AG04449 (cell line): ENCODE measurements at regions not wholly inside any gene's neighbourhood (a gene's known extent, or its start where the extent isn't known, plus 50 kb on each side); places are given as distances from the start of the nearest gene placed in this dataset.

Experiments
- CTCF ChIA-PET: fragments of 350-600 bp; formaldehyde crosslinking; extraction: SDS; loops from one replicate; lab custom pipeline; 2021; ENCODE audit warnings: antibody characterized with exemption; lab: Yijun Ruan, JAX
- POLR2A ChIA-PET: fragments of 400-600, 350-600 bp; formaldehyde crosslinking; extraction: SDS; loops from one replicate; lab custom pipeline; 2020; ENCODE audit warnings: antibody characterized with exemption, inconsistent platforms; lab: Yijun Ruan, JAX
- DNase-seq: peaks from one replicate; pipeline ENCODE4 v3.0.0-alpha.2; 2010; ENCODE audit warnings: low read depth, low spot score
- H3K4me3 ChIP-seq: 2 replicates; pipeline ENCODE4 v1.5.1; 2011; ENCODE audit warnings: low read depth, mild to moderate bottlenecking, control low read depth, low read length
- TF ChIP-seq, protein P1 (sequence below): IDR thresholded peaks from one replicate; pipeline ENCODE4 v1.5.1; 2011; ENCODE audit warnings: mild to moderate bottlenecking, moderate library complexity, low read length, control low read depth, inconsistent platforms; ENCODE audit not compliant: insufficient read depth; ENCODE audit errors: missing control alignments

DNA sequence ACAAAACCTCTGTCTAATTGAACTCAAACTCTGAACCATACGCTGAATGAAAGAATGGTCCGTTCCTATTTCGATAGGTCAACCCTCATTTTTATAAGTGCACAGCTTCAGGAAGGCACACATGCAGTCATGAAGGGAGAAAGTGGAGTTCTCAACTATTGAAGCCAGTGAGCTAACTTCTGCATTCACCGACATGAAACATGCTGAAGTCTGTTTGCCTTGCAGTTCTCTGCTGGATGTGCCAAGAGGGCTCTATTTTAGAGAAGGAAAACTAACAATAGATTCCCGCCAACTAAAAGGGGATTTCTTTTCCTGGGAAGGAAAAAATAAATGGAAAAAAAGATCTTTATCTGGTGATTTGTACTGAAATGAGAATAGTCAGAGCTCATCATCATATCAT lies 191.0 kb upstream of the PLEKHG7 start:
- TF ChIP-seq, protein P1, sequence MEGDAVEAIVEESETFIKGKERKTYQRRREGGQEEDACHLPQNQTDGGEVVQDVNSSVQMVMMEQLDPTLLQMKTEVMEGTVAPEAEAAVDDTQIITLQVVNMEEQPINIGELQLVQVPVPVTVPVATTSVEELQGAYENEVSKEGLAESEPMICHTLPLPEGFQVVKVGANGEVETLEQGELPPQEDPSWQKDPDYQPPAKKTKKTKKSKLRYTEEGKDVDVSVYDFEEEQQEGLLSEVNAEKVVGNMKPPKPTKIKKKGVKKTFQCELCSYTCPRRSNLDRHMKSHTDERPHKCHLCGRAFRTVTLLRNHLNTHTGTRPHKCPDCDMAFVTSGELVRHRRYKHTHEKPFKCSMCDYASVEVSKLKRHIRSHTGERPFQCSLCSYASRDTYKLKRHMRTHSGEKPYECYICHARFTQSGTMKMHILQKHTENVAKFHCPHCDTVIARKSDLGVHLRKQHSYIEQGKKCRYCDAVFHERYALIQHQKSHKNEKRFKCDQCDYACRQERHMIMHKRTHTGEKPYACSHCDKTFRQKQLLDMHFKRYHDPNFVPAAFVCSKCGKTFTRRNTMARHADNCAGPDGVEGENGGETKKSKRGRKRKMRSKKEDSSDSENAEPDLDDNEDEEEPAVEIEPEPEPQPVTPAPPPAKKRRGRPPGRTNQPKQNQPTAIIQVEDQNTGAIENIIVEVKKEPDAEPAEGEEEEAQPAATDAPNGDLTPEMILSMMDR, result no peak
- H3K4me3 ChIP-seq, result no peak overlapping the region
- DNase-seq, result no peak
- POLR2A ChIA-PET, result no interaction called here
- CTCF ChIA-PET, result no interaction called here

DNA sequence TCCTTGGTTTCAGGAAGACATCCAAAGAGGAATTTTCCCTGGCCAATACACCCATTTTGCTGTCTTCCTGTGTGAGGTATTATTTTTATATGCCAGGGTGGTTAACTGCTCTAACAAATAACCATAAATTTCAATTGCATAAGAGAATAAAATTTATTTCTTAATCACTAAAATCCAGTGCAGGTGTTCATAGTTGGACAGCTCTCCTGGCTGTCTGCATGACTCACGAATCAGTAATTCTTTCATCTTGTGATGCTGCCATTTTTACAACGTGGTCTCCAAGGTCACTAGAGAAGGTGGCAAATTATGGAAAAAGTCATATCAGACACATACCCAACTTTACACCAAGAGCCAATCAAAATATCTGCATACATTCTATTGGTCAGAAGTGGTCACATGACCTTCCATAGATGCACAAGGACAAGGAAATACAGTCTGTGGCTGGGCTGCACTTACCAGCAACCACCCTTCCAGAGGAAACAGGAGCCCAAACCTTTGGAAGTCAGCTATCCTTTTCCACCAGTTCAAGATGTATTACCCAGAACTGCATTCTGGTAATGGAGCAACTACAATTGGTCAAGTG lies 193.5 kb upstream of the PLEKHG7 start:
- POLR2A ChIA-PET, result interaction anchor here (0.6 kb wide), 1 partner anchor 265 kb away, joined by 3 read pairs; no protein-coding TSS in a partner anchor
- CTCF ChIA-PET, result no interaction called here
- TF ChIP-seq, protein P1, result no peak
- DNase-seq, result no peak
- H3K4me3 ChIP-seq, result no peak overlapping the region

DNA sequence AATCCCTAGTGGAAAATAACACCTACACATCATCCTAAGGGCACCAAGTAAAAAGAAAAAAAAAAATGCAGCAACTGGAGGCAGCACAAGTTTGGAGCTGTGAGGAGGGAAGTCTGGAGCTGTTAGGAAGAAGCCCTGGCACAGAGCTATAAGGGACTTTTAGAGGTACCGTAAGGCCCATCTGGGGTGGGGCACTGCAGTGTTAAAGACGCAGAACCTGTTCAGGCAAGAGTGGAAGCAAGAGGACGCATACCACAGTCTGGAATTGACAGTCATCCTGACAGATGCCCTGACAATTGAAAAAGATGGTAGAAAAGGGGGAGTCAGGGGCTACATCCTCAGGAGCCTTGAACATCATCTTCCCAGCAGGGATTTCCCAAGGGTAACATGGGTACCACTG lies 195.9 kb upstream of the PLEKHG7 start:
- DNase-seq, result no peak
- POLR2A ChIA-PET, result no interaction called here
- H3K4me3 ChIP-seq, result no peak overlapping the region
- CTCF ChIA-PET, result no interaction called here
- TF ChIP-seq, protein P1, result no peak

DNA sequence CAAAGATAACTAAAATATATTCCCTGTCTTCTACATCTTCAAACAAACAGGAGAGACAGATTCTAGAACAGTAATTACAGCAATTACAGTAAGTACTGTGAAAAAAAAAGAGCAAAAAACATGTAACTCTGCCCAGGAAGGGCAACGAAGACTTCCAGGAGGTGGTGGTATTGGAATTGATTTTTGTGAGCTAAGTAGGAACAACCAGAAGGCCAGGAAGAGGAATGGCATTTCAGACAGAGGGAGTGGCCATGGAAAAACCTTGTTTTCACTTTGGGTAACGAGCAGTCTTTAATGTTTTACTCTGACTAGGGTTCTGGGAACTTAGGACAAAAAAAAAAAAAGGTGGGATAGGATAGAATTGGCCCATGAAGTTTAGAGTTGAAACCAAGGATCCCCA lies 196.3 kb upstream of the PLEKHG7 start:
- ChIA-PET POLR2A (no interaction called here), CTCF (no interaction called here)
- DNase-seq, result no peak
- TF ChIP-seq, protein P1, result no peak
- H3K4me3 ChIP-seq, result no peak overlapping the region

DNA sequence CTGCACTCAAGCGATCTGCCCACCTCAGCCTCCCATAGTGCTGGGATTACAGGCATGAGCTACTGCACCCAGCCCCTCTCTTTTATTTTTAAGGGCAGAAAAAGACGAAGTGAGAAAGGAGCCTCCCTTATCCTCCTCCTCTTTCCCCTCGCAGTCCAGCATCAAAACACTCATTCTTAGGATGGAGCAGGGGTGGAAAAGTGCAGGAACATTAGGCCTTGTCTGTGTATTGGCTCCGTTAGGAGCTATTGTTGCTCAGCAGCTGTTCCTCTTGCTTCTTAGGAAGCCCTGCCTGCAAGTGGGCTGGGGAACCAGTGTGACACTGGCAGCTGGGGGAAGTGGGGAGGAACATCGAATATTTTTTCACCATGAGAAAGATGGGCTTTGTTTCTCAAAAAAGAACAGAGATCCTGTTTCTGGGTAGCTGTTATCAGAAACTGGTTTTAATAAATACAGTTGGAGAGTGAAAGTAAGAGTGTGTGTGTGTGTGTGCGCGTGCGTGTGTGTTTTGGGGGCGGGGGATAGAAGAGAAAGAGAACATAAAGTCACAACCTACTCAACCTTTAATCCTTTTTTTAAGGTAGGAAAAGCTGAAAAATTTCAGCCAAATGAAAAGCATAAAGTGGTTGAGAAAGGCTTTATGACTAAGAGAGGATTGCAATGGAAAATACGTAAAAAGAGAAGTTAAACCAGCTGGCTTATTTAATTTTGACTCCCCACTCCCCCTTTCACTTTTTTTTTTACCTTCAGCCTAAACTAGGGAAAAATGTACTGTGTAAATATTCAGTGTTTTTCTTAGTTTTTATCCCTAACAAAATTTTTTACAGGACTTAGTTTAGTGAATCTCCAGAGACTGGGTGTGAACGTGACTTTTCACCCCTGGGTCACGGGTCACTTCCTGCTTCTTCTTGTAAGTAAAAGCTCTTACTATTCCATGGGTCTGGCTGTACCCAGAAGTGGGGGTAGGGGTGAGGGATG lies 197.2 kb upstream of the PLEKHG7 start:
- DNase-seq, result no peak
- TF ChIP-seq, protein P1, result no peak
- CTCF ChIA-PET, result no interaction called here
- POLR2A ChIA-PET, result no interaction called here
- peak overlapping the region; percentile 15; the same call in 1 of the 2 replicates for H3K4me3 ChIP-seq

DNA sequence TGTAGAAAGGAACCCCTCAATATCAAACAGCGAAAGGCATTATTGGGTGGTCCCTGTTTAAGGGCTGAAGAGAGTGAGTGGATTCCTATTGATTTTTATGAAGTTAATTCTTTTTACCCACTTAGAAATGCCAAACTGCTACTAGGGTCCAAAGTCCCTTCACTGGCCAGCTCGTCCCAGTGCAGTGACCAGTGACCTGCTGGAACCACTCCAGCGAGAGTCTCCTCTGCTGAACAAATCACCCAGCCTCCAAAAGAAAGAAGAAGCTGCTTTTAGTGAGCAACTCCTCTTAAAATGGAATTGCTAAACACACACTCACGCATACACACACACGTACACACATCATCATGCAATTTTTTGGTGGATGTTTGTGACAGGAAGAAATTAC lies 198.2 kb upstream of the PLEKHG7 start:
- H3K4me3 ChIP-seq, result no peak overlapping the region
- TF ChIP-seq, protein P1, result no peak
- no peak for DNase-seq
- ChIA-PET POLR2A (no interaction called here), CTCF (interaction anchor here (1.2 kb wide), 1 partner anchor 26 kb away, joined by 3 read pairs; no protein-coding TSS in a partner anchor)
